Heart right ventricle (tissue), 16 donors: ENCODE measurements at regions not wholly inside any gene's neighbourhood (a gene's known extent, or its start where the extent isn't known, plus 50 kb on each side); places are given as distances from the start of the nearest gene placed in this dataset.

Source experiments
- ATAC-seq, 8 donors: fragments of 200-7000 bp; cut with Tn5 transposase; one replicate each; pipeline ENCODE4 v1.9.1; 2020; ENCODE audit warnings: mild to moderate bottlenecking in 8 of 8, moderate library complexity in 8 of 8, moderate number of reproducible peaks in 1 of 8
- DNase-seq, 2 donors: peaks; one replicate each; pipeline ENCODE4 v3.0.0-alpha.2; 2020
- H3K27ac ChIP-seq, 10 donors: fragments of 200-600 bp; sonication (generic) in 2 of 10; one replicate each; pipeline versions ENCODE4 v1.5.0 to v1.8.0; 2020 to 2022; ENCODE audit warnings: mild to moderate bottlenecking in 3 of 10
- H3K27me3 ChIP-seq, 7 donors: fragments of 200-600 bp; one replicate each; pipeline ENCODE4 v1.8.0; 2021 to 2022; ENCODE audit warnings: mild to moderate bottlenecking in 2 of 7
- H3K36me3 ChIP-seq, 9 donors: fragments of 200-600 bp; sonication (generic) in 1 of 9; one replicate each; pipeline versions ENCODE4 v1.5.0 to v1.8.0; 2020 to 2022; ENCODE audit warnings: mild to moderate bottlenecking in 2 of 9
- H3K4me1 ChIP-seq, 9 donors: fragments of 200-600 bp; sonication (generic) in 1 of 9; one replicate each; pipeline versions ENCODE4 v1.5.0 to v1.8.0; 2020 to 2022; ENCODE audit warnings: mild to moderate bottlenecking in 4 of 9
- H3K4me3 ChIP-seq, 10 donors: fragments of 200-600 bp; sonication (generic) in 2 of 10; one replicate each; pipeline versions ENCODE4 v1.5.0 to v1.8.0; 2020 to 2022; ENCODE audit warnings: mild to moderate bottlenecking in 7 of 10, moderate library complexity in 2 of 10
- H3K9me3 ChIP-seq, 11 donors: fragments of 200-600 bp in 10 of 11; sonication (generic) in 2 of 11; one replicate each; pipeline versions ENCODE4 v1.5.0 to v1.8.0; 2013 to 2022; ENCODE audit warnings: mild to moderate bottlenecking in 2 of 11, control low read depth in 1 of 11, moderate library complexity in 1 of 11
- WGBS, 2 donors: extraction: QIAGEN DNeasy Blood & Tissue Kit; methylation state at CpG; one replicate each; pipeline ENCODE4 v1.1.7; 2013; ENCODE audit warnings: inconsistent platforms in 1 of 2; 5-methylcytosine and 5-hydroxymethylcytosine counted together
- intact Hi-C, 10 donors: fragments of 100-400 bp; cut with DNase I; formaldehyde crosslinking; loops; one replicate each; pipeline versions ENCODE4 v1.11.1 to v1.14.2; 2022
- TF ChIP-seq, protein P1 (sequence below), 9 donors: fragments of 200-600 bp; sonication (generic) in 2 of 9; IDR thresholded peaks; one replicate each; pipeline versions ENCODE4 v1.5.0 to v1.8.0; 2021 to 2022; ENCODE audit warnings: antibody characterized with exemption in 9 of 9, mild to moderate bottlenecking in 5 of 9, moderate library complexity in 1 of 9
- donor health status: Arrhythmogenic right ventricular cardiomyopathy.
- donor health status: ischemic (EF 13 %, LVEDD 7.1; RV severe dilation, severe dysfunction).
- donor health status: healthy with polysubstance abuse.
- donor health status: DM: no; HTN: yes; CAD: no.
- donor health status: DM: no; HTN: no; CAD: no.
- donor health status: ischemic (EF 25% LVEDD 6.9; RV normal size, moderate dysfunction).
- donor health status: ischemic (EF 25% LVEDD 5.7; RV mildly dilated, moderate dysfunction).
- donor health status: healthy.
- donor health status: DM: yes; HTN: yes; CAD: no.
- donor health status: Ischemic cardiomyopathy.
- donor health status: ischemic (EF 35%, LVEDD 5.7; RV mildly dilated, moderate dysfunction).
- donor health status: nonischemic (EF 11% LVEDD 7.7; RV severe dilation, severe dysfunction).
- donor health status: DM: yes; HTN: yes; CAD: no.
- donor health status: PGD.
- donor health status: ischemic (EF 29% LVEDD 5.4; RV normal size, mild dysfunction).
- donor health status: nonischemic (EF 23%, LVEDD 6.1; RV moderate dilation, normal function).

DNA sequence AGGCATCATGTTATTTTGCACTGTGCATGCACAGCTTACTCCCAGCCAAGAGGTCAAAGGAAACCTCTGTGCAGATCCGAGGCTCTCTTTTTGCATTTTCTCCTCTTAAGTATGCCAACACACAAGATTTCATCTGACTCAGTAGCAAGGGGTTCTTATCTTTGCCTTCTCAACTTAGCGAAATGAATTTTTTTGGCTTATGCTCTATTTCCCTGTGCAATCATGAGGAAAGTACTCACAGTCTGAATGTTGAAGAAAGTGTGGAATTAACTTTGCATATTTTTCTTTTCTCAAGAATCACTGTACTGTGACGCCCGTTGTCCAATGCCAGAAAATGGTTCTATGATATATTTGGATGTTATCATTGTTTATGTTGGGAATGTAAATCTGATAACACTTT is 173.5 kb upstream of the FBXL7 start:
- Histone ChIP-seq H3K9me3 (peaks cover 0 to 3% (median 0%) of the 10 kb centered on the region in 11 donors), H3K27ac (no peak overlapping the region), H3K27me3 (no peaks in the 10 kb centered on the region), H3K36me3 (no peaks in the 10 kb centered on the region), H3K4me3 (no peak overlapping the region), H3K4me1 (no peaks in the 10 kb centered on the region)
- intact Hi-C loops: no loop called here
- no peak for DNase-seq
- ATAC-seq: no peak
- WGBS, 2 donors: 82 to 86% methylated on average over 4 of the region's 4 CpGs
- TF ChIP-seq, protein P1, sequence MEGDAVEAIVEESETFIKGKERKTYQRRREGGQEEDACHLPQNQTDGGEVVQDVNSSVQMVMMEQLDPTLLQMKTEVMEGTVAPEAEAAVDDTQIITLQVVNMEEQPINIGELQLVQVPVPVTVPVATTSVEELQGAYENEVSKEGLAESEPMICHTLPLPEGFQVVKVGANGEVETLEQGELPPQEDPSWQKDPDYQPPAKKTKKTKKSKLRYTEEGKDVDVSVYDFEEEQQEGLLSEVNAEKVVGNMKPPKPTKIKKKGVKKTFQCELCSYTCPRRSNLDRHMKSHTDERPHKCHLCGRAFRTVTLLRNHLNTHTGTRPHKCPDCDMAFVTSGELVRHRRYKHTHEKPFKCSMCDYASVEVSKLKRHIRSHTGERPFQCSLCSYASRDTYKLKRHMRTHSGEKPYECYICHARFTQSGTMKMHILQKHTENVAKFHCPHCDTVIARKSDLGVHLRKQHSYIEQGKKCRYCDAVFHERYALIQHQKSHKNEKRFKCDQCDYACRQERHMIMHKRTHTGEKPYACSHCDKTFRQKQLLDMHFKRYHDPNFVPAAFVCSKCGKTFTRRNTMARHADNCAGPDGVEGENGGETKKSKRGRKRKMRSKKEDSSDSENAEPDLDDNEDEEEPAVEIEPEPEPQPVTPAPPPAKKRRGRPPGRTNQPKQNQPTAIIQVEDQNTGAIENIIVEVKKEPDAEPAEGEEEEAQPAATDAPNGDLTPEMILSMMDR (IDR thresholded peaks at IDR 0.05): no peak

DNA sequence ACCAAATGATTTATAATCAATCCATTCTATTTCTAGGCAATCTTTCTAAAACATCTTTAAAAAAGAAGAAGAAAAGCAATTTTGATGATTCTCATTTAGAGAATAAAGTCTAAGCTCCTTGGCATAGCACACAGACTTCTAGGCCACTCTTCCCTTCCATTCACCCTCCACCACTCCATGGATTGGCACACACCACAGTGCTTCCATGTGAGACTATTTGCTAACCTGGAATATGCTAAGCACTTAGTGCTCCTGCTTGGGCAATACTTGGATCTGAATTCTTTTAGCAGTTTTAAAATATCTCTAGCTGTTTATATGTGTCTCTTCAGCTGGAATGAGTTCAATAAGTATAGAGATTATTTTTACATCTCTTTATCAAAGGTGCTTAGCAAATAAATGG is 177.6 kb upstream of the FBXL7 start:
- no peak overlapping the region for H3K27ac ChIP-seq
- no peaks in the 10 kb centered on the region for H3K27me3 ChIP-seq
- H3K36me3 ChIP-seq: no peaks in the 10 kb centered on the region
- intact Hi-C loops: no loop called here
- H3K4me1 ChIP-seq: no peaks in the 10 kb centered on the region
- H3K4me3 ChIP-seq: no peak overlapping the region
- no peak for DNase-seq
- ATAC-seq: no peak
- TF ChIP-seq, protein P1 (IDR thresholded peaks at IDR 0.05): no peak
- H3K9me3 ChIP-seq: peaks cover 0 to 3% (median 0%) of the 10 kb centered on the region in 11 donors

DNA sequence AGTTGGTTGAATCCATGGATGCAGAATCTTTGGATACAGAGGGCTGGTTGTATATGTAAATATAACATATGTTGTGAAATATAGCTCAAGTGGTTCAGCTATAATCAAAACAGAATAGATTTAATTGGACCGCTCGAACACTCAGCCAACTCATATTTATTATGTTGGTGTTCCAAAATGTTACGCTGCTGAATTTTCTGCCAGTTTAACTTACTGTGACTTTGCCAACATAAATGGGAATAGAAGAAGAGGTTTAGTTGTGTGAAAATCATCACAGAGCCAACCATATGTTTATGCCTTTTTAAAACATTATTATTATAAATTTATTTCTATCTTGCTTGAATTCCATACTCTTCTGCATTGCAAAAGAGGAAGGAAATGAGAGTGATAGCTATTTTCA is 178.2 kb upstream of the FBXL7 start:
- H3K4me1 ChIP-seq: no peaks in the 10 kb centered on the region
- no peak overlapping the region for H3K4me3 ChIP-seq
- no peak for DNase-seq
- TF ChIP-seq, protein P1 (IDR thresholded peaks at IDR 0.05): no peak
- no peaks in the 10 kb centered on the region for H3K27me3 ChIP-seq
- intact Hi-C loops: no loop called here
- 94 to 97% methylated on average over 3 of the region's 3 CpGs for WGBS, 2 donors
- peaks cover 0 to 3% (median 0%) of the 10 kb centered on the region in 11 donors for H3K9me3 ChIP-seq
- H3K27ac ChIP-seq: no peak overlapping the region
- no peak for ATAC-seq
- H3K36me3 ChIP-seq: no peaks in the 10 kb centered on the region

DNA sequence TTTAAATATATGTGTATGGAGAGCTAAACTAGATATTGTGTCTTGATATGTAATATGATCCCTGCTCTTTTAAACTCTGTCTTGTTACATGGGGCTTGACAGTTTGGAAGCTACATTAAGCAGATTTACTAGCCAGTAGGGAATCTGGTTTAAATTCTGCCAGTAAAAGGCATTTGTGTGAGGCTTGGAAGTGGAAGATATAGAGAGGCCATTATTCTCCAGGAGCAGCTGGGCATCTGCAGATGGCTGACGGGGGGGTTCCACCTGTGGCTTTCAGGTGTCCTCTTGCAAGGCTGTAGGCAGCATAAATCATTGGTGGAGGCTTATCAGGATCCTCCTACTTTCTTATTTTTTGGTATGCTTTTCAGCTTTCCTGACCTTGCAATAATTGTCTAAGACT is 179.1 kb upstream of the FBXL7 start:
- TF ChIP-seq, protein P1 (IDR thresholded peaks at IDR 0.05): no peak
- Histone ChIP-seq H3K27me3 (no peaks in the 10 kb centered on the region), H3K9me3 (no peaks in the 10 kb centered on the region), H3K27ac (no peak overlapping the region), H3K4me1 (no peaks in the 10 kb centered on the region), H3K4me3 (no peak overlapping the region), H3K36me3 (no peaks in the 10 kb centered on the region)
- 74 to 100% methylated on average over 1 of the region's 1 CpG for WGBS, 2 donors
- intact Hi-C loops: no loop called here
- DNase-seq (no peak), ATAC-seq (no peak)
